MM.1S (cell line): ENCODE measurements at regions not wholly inside any gene's neighbourhood (a gene's known extent, or its start where the extent isn't known, plus 50 kb on each side); places are given as distances from the start of the nearest gene placed in this dataset.

Experiments
- CTCF ChIP-seq: fragments of 300-600 bp; sonication (generic); IDR thresholded peaks from 2 replicates; pipeline ENCODE4 v1.5.1; 2016; ENCODE audit warnings: antibody characterized with exemption, low read length, mixed read lengths
- EZH2phosphoT487 ChIP-seq: fragments of 300-600 bp; sonication (generic); IDR thresholded peaks from 2 replicates; pipeline ENCODE4 v1.6.1; 2018; ENCODE audit warnings: antibody characterized with exemption, low read length

- TF ChIP-seq CTCF (no peak), EZH2phosphoT487 (no peak)
Measured at GRCh38 chr5:92944337-92944736, 636.7 kb downstream of the NR2F1-AS1 start.
